Stimulated activated CD4-positive, alpha-beta T cell treated with anti-CD3 and anti-CD28 coated beads, Interleukin-1b, Interleukin-23, amount 100 ng/mL, for 1 hour (primary cell): ENCODE measurements at regions not wholly inside any gene's neighbourhood (a gene's known extent, or its start where the extent isn't known, plus 50 kb on each side); places are given as distances from the start of the nearest gene placed in this dataset.

Source experiments
- DNase-seq, 2 donors: peaks; one replicate each; pipeline ENCODE4 v3.0.0-alpha.2; 2020; ENCODE audit warnings: low read depth in 2 of 2

DNA sequence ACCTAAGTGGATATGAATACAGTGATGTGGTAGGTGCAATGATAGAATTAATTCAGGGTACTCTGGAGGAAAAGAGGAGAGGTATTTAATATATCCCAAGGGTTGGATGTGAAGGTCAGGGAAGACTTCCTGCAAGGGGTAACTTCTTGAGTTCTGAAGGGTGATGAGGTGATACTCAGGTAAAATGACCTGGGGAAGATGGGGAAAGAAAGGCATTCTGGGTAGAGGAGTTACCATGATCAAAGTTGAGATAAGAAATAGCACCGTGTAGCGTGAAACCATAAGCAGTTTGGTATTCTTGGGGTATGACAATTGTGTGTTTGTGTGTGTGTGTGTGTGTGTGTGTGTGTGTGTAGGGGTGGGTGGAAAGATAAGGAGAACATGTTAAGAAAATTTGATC lies 270.4 kb upstream of the LCORL start:
- DNase-seq, result no peak

DNA sequence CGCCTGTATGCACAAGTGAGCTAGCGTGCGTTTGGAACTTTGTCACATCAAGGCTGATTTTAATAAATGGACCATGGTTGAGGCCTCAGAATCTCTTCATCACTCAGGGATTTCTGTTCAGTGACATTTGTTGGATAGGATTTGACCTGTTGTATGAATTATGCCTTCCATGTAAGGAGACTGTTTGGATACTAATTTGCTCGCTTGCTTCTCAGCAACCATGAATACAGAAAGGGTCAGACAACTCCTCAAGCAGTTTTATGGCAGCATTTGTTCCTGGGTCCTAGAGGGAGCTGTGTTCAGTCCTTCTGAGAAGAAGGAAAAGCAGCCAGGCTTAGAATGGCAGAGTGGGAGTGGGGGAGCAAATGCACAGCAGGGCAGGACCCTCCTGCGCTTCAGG lies 269.7 kb upstream of the LCORL start:
- no peak for DNase-seq

DNA sequence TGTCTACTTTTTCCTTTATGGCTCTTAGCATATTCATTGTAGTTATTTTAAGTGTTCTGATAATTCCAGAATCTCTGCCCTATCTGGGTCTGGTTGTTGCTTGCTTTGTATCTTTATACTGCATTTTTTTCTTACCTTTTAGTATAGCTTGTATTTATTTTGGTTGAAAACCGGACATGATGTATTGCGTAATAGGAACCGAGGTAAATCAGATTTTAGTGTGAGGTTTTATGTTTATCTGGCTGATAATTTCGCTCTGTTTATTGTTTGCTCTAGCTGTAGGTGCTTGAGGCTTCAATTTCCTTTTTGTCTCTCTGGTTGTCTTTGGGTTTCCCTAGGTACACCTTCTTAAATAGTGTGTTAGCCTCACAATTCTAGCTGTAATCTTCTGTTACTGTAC lies 263.8 kb upstream of the LCORL start:
- DNase-seq, result no peak

DNA sequence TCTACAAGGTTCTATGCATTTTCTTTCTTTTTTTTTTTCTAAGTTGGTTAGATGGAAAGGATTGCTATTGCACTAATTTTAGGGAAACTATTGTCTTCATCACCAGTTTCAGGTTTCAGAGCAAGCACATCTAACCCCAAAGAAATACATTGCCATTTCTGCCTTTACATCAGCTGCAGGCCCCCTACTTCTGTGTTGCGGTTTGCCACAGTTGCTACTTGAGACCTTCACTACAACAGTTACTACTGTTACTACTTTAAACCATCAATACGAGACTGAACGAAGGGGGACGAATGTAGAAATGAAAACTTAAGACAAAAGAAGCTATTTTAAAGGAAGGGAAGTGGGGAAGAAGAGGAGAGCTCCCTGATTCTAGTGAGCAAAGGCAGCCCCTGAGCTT lies 256.7 kb upstream of the LCORL start:
- no peak for DNase-seq

DNA sequence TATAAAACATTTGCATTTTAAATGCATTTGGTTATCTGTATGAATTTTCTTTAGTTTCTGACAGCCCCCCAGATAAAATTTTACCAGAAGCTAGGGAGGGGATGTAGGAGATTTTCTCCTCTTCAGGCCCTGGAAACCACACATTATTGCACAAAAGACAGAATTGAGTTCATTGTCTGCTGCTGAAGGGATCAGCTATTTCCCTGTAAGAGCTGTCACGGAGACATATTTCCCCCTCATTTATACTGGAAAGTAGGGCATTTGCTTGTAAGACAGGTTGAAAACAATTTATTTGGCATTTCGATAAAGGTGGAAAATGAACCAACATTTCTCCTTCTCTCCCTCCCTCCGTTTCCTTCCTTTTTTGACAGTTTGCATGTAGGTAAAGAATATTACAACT lies 241.3 kb upstream of the LCORL start:
- DNase-seq, result no peak

DNA sequence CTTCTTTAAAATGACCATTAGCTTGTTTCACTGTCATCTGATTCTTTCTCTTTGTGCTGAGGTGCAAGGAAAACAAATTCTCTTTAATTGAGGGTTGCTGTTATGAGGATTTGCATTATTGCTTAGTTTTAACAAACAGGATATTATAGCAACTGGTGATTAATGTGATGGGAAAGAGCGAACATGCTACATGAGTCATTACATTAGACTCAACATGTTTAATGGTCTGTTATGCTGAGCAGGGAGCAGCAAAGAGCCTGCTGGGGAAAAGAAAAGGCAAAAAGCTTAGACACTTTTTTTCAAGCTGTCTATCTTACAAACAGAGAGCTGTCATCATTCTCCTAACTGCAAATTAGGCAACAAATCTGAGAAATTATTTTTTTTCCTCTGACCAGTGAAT lies 230.5 kb upstream of the LCORL start:
- DNase-seq, result no peak

DNA sequence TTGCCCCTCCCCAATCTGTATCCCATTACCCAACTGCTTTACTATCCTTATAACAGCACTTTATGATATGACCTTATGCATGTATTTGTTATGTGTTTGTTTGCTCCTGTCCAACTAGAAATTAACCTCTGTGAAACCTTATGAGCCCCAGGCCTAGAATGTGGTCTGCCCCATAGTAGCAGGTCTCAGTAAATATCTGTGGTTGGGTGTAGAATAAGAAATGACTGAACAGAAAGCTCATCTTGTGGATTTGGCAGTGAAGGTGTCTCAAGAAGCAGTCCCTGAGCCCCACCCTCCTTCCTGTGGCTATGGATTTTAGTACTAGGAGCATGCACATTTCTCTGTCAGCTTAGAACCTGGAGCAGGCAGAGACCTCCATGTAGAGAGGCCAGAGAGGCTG lies 229.0 kb upstream of the LCORL start:
- no peak for DNase-seq

DNA sequence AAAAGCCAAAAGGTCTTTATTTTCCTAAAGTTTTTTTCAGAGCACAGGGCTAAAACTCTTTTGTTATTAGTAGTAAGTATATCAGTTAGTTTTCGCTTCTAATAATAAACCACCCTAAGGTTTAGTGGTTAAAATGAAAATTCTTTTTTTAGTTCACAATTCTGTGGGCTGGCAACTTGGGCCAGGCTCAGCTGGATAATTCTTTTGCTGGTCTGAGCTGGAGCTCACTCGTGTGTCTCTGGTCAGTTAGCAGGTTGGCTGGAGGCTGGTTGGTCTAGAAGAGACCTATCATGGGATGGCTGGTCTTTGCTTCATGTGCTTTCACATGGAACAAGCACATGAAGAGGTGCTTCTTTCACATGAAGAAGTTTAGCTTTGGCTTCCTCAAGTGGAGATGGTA lies 227.1 kb upstream of the LCORL start:
- no peak for DNase-seq

DNA sequence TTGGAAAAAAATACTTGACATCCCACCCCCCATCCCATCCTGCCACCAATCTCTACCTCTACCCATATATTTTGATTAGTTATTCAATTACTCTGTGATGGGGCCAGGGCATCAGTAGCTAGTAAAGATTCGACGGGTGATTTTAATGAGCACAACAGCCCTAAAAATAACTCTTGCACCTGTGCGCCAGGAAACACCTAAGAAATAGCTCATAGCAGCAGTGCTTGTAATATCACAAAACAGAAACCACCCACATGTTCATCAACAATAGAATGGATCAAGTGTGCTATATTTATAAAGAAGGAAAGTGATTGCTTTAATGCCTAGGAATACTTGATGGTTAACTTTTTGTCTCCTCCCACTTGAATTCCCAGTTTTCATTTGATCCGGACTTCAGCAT lies 225.6 kb upstream of the LCORL start:
- no peak for DNase-seq

DNA sequence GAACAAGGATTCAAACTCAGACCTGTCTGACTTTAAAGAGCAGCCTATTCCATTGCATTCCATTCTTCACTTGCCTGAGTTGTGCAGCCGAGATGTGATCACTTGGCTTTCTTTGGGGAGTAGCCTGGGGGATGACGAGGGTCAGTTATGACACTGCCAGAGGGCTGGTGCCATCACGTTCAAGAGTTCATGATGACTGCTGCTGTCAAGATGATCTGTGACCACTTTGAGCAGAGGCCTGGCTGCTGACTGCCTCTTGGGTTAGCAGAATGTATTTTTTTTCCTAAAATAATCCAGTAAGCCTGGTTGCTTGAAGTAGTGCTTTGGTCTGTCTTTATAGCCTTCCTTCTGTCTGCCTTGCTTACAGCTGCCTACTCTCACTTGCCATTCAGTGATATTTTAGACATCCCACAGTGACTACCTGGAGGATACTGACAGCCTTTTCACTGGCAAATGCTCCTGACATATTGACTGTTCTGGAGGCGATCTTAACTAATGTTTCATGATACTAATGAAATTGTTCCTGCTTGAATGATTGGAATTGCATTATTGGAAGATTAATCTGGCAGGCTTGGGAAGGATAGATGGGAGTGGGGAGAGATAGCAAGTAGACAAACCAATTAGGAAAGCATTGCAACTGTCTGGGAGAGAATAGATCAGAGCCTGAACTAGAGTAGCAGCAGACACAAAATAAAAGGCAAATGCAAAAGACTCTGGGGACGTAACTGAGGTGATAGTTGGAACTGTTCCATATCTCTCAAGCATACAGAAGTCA lies 221.6 kb upstream of the LCORL start:
- DNase-seq, result no peak

DNA sequence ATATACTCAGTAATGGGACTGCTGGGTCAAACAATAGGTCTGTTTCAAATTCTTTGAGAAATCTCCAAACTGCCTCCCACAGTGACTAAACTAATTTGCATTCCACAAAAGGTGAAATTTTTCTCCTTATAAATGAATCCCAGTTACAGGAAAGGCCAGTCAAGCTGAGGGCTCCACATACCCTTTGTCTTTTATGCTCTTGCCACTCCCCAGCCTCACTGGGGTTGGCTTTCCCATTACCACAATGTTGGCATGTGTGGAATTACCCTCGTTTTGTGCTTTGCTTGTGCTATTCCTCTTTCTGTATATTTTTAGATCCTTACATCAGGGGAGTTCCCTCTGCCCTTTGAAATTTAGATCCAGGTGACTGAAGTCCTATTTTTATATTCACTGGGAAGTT lies 220.2 kb upstream of the LCORL start:
- DNase-seq, result no peak

DNA sequence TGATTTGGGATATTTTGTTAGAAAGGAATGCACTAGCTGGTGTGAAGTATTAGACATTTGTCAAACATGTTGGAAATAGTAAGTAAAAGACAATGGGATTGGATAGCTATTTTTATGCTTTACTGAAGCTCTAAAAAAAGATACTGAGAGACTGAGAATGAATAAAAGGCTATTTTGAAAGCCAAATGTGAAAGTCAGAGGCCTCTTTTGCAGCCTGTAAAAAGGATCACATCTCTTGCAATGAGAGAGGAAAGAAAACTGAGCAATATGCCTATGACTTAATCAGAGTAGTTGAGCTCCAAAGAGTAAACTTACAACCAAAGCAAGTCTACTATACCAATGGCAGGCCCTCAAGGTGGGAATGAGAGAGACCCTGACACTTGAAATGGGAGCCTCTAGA lies 212.6 kb upstream of the LCORL start:
- no peak for DNase-seq

DNA sequence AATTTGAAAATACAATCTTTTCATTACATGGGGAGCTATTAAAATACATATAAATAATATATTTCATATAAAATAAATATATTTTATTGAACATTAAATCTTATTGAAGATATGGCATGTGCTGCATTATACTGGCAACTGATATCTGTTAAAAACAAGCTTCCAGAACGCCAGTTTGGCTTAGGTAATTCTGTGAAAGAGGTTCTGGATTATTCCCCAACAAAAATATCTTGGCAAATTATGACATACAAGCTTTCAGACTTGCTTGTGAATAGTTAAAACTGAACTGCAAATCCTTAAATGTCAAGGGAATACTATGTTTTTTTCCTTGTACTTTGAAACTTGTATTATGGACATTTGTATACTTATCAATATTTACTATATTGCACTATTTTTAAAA lies 210.2 kb upstream of the LCORL start:
- no peak for DNase-seq

DNA sequence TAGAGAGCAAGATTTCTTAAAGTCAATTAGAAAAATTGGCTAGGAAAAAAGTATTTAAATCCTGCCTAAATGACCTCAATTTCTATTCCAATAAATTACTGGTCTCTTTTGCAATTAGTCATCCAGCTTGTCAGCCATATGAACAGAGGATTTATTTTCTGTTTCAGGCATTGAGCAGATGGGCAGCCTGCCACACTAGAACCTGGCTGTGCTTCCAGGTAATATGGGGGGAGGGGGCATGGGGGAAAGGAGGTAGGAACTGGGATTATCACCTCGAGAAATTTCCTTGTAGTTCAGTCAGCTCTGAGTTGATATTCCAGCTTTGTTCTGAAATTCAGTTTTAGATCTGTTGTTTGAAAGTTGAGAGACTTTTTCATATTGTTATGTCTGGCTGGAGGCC lies 206.3 kb upstream of the LCORL start:
- DNase-seq, result no peak

DNA sequence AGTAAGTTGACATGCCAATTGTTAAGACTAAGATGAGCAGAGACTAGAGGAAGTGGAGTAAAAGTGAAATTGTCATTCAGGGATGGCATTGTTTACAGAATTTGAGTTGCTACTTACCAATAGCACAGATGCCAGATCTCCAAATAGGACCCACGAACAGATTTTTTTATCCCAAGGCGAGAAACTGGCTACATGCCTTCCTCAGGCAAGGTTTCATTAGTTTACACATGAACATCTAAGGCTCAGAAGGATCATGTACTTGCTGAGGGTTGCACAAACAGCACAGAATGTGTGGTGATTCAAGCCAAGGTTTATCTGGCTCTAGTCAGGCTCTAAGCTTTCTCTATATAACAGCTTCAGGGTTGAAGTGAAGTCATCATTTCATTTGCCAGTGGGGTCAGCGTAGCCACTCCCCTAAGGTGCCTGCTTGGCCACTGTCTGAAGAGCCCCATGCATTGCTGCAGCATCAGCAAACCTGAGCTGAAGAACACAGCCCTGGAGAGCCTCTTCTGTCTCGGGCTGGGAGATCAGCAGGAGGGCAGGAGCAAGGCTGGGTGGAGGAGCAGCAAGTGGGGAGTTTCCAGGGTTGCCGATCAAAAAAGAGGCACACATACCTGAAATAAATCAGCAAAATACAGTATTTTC lies 193.0 kb upstream of the LCORL start:
- DNase-seq, result no peak

DNA sequence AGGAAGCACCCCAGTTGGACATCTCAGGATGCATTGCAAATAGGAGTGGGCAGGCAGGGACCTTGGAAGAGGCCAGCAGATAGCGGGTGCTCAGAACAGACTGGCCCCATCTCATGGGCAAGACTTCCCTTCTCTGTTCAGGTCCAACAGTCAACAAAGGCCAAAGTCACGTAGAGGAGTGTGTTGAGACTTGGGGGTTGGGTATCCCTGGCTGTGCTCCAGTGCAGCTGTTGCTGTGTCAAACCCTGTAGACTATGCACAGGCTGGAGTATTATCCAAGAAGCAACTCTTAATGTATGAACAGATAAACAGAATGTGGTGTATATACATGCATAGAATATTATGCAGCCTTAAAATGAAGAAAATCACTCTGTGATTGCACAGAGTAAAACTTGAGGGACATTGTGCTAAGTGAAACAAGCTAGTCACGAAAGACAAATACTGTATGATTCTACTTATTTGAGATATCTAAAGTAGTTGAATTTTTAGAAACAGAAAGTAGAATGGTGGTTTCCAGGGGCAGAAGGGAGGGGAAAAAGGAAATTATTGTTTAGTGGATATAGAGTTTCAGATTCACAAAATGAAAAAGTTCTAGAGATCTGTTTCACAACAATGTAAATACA lies 192.1 kb upstream of the LCORL start:
- no peak for DNase-seq

DNA sequence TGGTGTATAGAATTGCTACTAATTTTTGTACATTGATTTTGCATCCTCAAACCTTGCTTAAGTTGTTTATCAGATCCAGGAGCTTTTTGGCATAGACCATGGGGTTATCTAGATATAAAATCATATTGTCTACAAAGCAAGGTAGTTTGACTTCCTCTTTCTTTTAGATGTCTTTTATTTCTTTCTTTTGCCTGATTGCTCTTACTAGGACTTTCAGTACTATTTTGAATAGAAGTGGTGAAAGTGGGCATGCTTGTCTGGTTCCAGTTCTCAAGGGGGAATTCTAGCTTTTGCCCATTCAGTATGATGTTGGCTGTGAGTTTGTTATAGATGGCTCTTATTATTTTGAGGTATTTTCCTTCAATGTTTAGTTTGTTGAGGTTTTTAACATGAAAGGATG lies 187.9 kb upstream of the LCORL start:
- no peak for DNase-seq

DNA sequence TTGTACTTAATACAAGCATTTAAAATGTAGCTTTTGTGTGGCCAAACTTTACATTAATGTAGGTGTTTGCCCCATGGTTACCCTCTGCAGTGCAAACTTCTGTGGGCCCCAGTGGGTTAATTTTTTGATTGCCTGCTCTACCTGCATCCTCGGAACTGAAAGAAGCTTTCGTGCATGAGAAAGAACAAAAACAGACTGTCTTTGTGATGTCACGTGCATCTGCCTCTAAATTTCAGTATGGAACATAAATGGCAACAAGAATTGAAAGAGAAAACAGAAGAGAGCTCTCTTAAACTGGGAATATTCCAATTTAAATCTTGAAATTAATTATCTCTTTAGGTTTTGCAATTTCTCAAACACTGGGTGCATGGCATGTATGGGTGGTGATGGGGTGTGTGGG lies 182.4 kb upstream of the LCORL start:
- DNase-seq, result no peak

DNA sequence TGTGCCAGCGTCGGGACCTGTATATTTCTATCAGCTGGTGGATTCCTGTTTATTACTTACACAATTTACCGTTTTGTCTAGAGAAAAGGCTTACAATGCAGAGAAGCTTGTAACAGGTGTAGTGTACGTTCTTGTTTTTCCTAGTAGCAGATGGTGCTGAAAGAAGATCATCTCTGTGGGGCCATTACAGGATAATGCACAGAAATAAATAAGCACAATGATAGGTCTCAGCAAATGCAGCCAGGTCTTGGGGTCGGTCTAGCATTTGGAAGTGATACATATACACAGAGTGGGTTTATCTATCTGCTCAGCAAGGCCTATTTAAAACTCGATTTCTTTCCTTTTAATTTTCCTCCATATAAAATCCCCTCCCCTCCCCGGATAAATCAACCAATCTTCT lies 180.9 kb upstream of the LCORL start:
- DNase-seq, result no peak

DNA sequence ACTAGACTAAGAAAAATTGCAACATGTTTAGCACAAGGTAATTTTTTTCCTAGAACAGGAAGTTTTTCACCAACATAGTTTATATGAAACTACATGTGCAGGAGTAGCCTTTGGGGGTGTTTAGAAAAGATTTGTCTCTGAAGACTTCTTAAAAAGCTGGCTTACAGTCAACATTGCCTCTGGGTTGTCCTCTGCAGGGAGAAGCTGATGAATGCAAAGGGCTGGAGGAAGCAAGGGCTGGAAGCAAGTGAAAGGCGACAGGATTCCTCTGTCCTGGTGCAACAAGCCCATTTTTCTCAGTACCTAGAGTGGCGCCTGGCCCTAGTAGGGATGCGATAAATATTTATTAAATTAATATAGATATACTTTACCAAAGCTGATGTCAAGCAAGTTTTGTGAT lies 180.3 kb upstream of the LCORL start:
- DNase-seq, result no peak

DNA sequence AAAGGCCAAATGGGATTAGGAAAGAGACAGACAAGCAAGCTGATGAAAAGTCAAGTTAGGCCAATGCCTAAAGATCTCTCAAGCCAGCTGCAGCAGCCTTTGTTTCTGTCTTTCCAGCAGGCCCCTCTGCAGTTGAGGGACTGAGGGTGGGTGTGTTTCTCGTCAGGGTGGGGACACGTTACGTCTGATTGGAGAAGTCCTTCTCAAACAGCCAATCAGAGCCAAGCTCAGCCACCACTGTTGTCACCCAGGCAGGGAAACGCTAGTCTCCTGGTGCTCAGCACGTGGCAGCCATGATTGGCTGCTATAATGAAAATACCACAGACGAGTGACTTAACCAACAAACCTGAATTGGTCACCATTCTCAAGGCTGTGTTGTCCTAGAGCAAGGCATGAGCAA lies 177.1 kb upstream of the LCORL start:
- no peak for DNase-seq

DNA sequence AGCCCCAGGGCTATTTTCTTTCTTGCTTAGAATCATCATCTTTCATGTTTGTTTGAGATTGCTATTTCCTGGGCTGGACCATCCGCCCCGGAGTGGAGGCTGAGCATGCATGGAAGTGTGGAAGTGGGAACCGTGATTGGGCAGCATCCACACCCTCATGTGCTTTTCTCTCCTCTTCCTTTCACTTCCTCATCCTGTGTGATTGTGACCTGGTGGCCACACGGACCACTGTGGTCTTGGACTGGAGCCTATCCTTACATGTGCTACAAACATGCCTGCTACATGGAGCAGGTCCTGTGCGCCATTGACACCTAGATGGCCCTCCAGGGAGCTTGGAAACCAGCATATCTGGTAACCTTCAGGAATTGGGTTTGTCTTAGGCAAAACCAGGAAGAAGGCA lies 175.9 kb upstream of the LCORL start:
- no peak for DNase-seq

DNA sequence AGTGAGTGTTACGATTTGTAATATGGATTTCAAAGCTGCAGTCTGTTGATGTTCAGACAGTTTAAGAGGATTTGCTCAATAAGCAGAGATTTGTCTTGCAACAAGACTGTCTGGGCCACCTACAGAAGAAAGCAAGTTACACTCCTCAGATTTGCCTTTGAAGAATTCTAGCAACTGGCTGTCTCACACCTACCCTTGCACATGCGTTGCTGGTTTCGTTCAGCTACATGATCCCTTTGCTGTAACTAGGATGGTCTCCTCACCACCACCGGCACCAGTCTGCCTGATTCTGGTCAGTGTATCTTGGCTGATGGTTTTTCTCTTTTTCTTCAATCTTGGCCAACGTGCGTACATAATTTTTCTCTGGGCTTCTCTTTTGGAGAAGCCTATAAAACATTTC lies 172.7 kb upstream of the LCORL start:
- no peak for DNase-seq
